ENCODE measurements at regions not wholly inside any gene's neighbourhood (a gene's known extent, or its start where the extent isn't known, plus 50 kb on each side); places are given as distances from the start of the nearest gene placed in this dataset.

DNA sequence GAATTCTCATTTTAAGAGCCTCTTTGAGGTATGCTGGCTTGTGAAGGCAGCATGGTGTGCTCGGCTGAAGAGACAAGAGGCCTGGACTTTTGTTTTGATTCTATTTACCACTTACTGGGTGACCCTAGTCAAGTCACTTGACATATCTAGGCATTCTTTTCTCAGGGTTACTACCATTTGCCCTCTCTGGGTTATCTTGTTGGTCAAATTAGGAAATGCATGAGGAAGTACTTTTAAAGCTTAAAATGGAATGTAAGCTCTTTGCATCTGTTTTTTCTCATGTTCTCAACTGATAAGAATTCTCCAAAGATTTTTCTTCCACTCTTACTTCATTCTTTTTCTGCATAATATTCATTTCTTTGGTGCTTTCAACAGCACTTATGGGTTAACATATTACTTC lies 173.1 kb downstream of the PLK2 start (continued):
- TF ChIP-seq, protein P1, sequence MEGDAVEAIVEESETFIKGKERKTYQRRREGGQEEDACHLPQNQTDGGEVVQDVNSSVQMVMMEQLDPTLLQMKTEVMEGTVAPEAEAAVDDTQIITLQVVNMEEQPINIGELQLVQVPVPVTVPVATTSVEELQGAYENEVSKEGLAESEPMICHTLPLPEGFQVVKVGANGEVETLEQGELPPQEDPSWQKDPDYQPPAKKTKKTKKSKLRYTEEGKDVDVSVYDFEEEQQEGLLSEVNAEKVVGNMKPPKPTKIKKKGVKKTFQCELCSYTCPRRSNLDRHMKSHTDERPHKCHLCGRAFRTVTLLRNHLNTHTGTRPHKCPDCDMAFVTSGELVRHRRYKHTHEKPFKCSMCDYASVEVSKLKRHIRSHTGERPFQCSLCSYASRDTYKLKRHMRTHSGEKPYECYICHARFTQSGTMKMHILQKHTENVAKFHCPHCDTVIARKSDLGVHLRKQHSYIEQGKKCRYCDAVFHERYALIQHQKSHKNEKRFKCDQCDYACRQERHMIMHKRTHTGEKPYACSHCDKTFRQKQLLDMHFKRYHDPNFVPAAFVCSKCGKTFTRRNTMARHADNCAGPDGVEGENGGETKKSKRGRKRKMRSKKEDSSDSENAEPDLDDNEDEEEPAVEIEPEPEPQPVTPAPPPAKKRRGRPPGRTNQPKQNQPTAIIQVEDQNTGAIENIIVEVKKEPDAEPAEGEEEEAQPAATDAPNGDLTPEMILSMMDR (IDR thresholded peaks at IDR 0.05): no peak
- TF ChIP-seq EP300 (IDR thresholded peaks at IDR 0.05; ENCODE audit: borderline replicate concordance in 1 of 2, low read depth in 1 of 2, low read length in 1 of 2): no peak
- no peak for TF ChIP-seq POLR2AphosphoS5 (IDR thresholded peaks at IDR 0.05; ENCODE audit: low read depth, low read length)
- TF ChIP-seq JUND (IDR thresholded peaks at IDR 0.05): no peak
- TF ChIP-seq CHD2 (IDR thresholded peaks at IDR 0.05; ENCODE audit: low read length, partially characterized antibody): no peak
- TF ChIP-seq, protein P2, sequence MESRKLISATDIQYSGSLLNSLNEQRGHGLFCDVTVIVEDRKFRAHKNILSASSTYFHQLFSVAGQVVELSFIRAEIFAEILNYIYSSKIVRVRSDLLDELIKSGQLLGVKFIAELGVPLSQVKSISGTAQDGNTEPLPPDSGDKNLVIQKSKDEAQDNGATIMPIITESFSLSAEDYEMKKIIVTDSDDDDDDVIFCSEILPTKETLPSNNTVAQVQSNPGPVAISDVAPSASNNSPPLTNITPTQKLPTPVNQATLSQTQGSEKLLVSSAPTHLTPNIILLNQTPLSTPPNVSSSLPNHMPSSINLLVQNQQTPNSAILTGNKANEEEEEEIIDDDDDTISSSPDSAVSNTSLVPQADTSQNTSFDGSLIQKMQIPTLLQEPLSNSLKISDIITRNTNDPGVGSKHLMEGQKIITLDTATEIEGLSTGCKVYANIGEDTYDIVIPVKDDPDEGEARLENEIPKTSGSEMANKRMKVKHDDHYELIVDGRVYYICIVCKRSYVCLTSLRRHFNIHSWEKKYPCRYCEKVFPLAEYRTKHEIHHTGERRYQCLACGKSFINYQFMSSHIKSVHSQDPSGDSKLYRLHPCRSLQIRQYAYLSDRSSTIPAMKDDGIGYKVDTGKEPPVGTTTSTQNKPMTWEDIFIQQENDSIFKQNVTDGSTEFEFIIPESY (IDR thresholded peaks at IDR 0.05; ENCODE audit: borderline replicate concordance, low read depth): no peak

DNA sequence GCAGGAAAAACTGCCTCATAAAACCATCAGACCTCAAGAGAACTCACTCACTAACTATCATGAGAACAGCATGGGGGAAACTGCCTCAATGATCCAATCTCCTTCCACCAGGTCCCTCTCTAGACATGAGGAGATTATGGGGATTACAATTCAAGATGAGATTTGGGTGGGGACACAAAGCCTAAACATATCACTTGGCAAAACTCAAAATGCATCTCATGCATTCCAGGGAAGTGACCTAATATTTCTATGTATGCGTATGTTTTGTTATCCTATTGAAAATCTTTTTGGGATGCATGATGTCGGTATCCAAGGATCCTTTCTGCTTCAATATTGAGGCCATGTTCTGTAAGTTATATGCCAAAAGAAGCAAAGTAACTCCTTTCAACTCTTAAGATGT lies 174.0 kb downstream of the PLK2 start:
- CTCF ChIA-PET: no interaction called here
- DNase-seq: no peak
- Histone ChIP-seq H3K36me3 (replicated peaks in 1 of 2; ENCODE audit: control insufficient read depth in 1 of 2, insufficient read depth in 2 of 2, low read length in 1 of 2) (no peaks in the 10 kb centered on the region), H3K9me2 (no peaks in the 10 kb centered on the region), H3K27ac (ENCODE audit: low read depth in 2 of 2, low read length in 1 of 2) (no peak overlapping the region), H3K4me3 (ENCODE audit: low read depth in 2 of 2, low read length in 1 of 2) (no peak overlapping the region), H3K4me1 (ENCODE audit: control insufficient read depth in 1 of 2, insufficient read depth in 2 of 2, low read depth in 1 of 2, low read length in 1 of 2) (no peaks in the 10 kb centered on the region), H3K9ac (no peak overlapping the region), H2AFZ (ENCODE audit: low read depth) (no peak overlapping the region), H3K27me3 (ENCODE audit: insufficient read depth) (no peaks in the 10 kb centered on the region), H3K4me2 (no peak overlapping the region), H3K79me2 (ENCODE audit: insufficient read depth) (no peaks in the 10 kb centered on the region), H3F3A (replicated peaks; ENCODE audit: insufficient read depth) (no peaks in the 10 kb centered on the region), H3K9me3 (no peaks in the 10 kb centered on the region), H4K20me1 (ENCODE audit: insufficient read depth) (no peaks in the 10 kb centered on the region)
- no peak for TF ChIP-seq JUND (IDR thresholded peaks at IDR 0.05)
- TF ChIP-seq, protein P3, sequence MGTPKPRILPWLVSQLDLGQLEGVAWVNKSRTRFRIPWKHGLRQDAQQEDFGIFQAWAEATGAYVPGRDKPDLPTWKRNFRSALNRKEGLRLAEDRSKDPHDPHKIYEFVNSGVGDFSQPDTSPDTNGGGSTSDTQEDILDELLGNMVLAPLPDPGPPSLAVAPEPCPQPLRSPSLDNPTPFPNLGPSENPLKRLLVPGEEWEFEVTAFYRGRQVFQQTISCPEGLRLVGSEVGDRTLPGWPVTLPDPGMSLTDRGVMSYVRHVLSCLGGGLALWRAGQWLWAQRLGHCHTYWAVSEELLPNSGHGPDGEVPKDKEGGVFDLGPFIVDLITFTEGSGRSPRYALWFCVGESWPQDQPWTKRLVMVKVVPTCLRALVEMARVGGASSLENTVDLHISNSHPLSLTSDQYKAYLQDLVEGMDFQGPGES (IDR thresholded peaks at IDR 0.05; ENCODE audit: low read depth, low read length): no peak
- 90% methylated on average over 2 of the region's 2 CpGs for WGBS (ENCODE audit: low lambda C conversion rate)
- POLR2A ChIA-PET: no interaction called here

DNA sequence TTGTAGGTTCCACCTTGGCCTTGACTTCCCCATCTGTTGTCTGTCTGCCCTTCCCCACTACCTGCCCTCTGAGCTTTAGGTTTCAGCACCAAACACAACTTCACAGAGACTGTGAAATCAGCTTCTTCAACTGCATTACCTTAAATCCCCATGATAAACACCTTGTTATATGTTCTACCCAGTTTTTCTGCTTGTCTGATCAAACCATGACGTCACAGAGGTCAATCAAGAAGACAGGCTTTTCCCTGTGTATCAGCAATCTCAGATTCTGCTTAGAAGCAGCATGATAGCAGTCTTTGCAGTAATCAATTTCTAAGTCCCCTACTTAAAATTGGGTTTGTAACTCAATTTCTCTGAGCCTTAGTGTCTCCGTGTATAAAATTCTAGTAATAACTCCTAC lies 175.0 kb downstream of the PLK2 start:
- no peak overlapping the region for H3K4me2 ChIP-seq
- CTCF ChIA-PET: no interaction called here
- no peak overlapping the region for H3K9ac ChIP-seq
- 83% methylated on average over 2 of the region's 2 CpGs for whole genome bisulfite sequencing (ENCODE audit: low lambda C conversion rate)
- no peaks in the 10 kb centered on the region for H3K36me3 ChIP-seq (replicated peaks in 1 of 2; ENCODE audit: control insufficient read depth in 1 of 2, insufficient read depth in 2 of 2, low read length in 1 of 2)
- no peaks in the 10 kb centered on the region for H4K20me1 ChIP-seq (ENCODE audit: insufficient read depth)
- no peak overlapping the region for H3K27ac ChIP-seq (ENCODE audit: low read depth in 2 of 2, low read length in 1 of 2)
- H3K4me1 ChIP-seq (ENCODE audit: control insufficient read depth in 1 of 2, insufficient read depth in 2 of 2, low read depth in 1 of 2, low read length in 1 of 2): no peaks in the 10 kb centered on the region
- H3K9me2 ChIP-seq: no peaks in the 10 kb centered on the region
- DNase-seq: no peak
- no peaks in the 10 kb centered on the region for H3K9me3 ChIP-seq
- H3K27me3 ChIP-seq (ENCODE audit: insufficient read depth): no peaks in the 10 kb centered on the region
- no peaks in the 10 kb centered on the region for H3F3A ChIP-seq (replicated peaks; ENCODE audit: insufficient read depth)
- H3K79me2 ChIP-seq (ENCODE audit: insufficient read depth): no peaks in the 10 kb centered on the region
- H2AFZ ChIP-seq (ENCODE audit: low read depth): no peak overlapping the region
- TF ChIP-seq GABPA (IDR thresholded peaks at IDR 0.05; ENCODE audit: low read depth) (no peak), TAF1 (IDR thresholded peaks at IDR 0.05; ENCODE audit: borderline replicate concordance, low read depth, low read length) (no peak), JUND (IDR thresholded peaks at IDR 0.05) (no peak), RXRA (IDR thresholded peaks at IDR 0.05; ENCODE audit: borderline replicate concordance, low read depth) (no peak), MEF2A (IDR thresholded peaks at IDR 0.05; ENCODE audit: borderline replicate concordance, low read depth) (no peak), TEAD4 (IDR thresholded peaks at IDR 0.05; ENCODE audit: borderline replicate concordance, insufficient read depth) (no peak), GATA2 (CRISPR knock-in tag; IDR thresholded peaks at IDR 0.05) (no peak), FOXM1 (IDR thresholded peaks at IDR 0.05; ENCODE audit: low read depth) (no peak), RAD21 (IDR thresholded peaks at IDR 0.05; ENCODE audit: low read length) (no peak), FOSL2 (IDR thresholded peaks at IDR 0.05; ENCODE audit: borderline replicate concordance, low read depth) (no peak), EP300 (IDR thresholded peaks at IDR 0.05; ENCODE audit: borderline replicate concordance in 1 of 2, low read depth in 1 of 2, low read length in 1 of 2) (no peak), ELF1 (IDR thresholded peaks at IDR 0.05) (no peak), EZH2phosphoT487 (IDR thresholded peaks at IDR 0.05; ENCODE audit: borderline replicate concordance, low read depth) (no peak)
- TF ChIP-seq, protein P1 (IDR thresholded peaks at IDR 0.05): no peak
- TF ChIP-seq, protein P4, sequence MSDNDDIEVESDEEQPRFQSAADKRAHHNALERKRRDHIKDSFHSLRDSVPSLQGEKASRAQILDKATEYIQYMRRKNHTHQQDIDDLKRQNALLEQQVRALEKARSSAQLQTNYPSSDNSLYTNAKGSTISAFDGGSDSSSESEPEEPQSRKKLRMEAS (IDR thresholded peaks at IDR 0.05; ENCODE audit: low read depth): no peak
- POLR2A ChIA-PET: no interaction called here
- H3K4me3 ChIP-seq (ENCODE audit: low read depth in 2 of 2, low read length in 1 of 2): no peak overlapping the region
